ENCODE measurements at regions not wholly inside any gene's neighbourhood (a gene's known extent, or its start where the extent isn't known, plus 50 kb on each side); places are given as distances from the start of the nearest gene placed in this dataset.

- TF ChIP-seq RERE (CRISPR knock-in tag; IDR thresholded peaks at IDR 0.05; ENCODE audit: borderline replicate concordance) (no peak), ZNF121 (CRISPR knock-in tag; conservative IDR thresholded peaks at IDR 0.05) (no peak), HEY1 (CRISPR knock-in tag; IDR thresholded peaks at IDR 0.05; ENCODE audit: borderline replicate concordance) (no peak)
These were observed 81.5 kb downstream of the LYZL1 start (continued) for GRCh38 chr10:29370097-29371092.

GRCh38 chr10:29372920-29373319 lies 84.0 kb downstream of the LYZL1 start:
- ChIA-PET POLR2A (no interaction called here), CTCF (ENCODE audit: low intra/inter-chr PET ratio) (no interaction called here)
- no TSS peak for BruUV-seq (replicated peaks)
- H3K4me2 ChIP-seq (ENCODE audit: insufficient read depth, low read length), result no peak overlapping the region
- ATAC-seq (no peak; the same call in 2 of the 3 replicates), DNase-seq (ENCODE audit: extremely low read depth in 1 of 4, low spot score in 3 of 4) (peak in 1 of 4 experiments; percentile 12), FAIRE-seq (no peak)
- H3K27me3 ChIP-seq (ENCODE audit: control insufficient read depth in 2 of 2, insufficient read depth in 2 of 2, low read length in 2 of 2), result peaks cover 13 to 17% of the 10 kb centered on the region in 2 experiments; a peak in 4 of 5 replicates
- intact Hi-C loops (cut with micrococcal nuclease), result no loop called here
- H3K4me3 ChIP-seq, result no peak overlapping the region
- no peaks in the 10 kb centered on the region for H3K79me2 ChIP-seq (ENCODE audit: control insufficient read depth, insufficient read depth, low read length)
- TF ChIP-seq ZC3H4 (CRISPR knock-in tag; IDR thresholded peaks at IDR 0.05; ENCODE audit: borderline replicate concordance) (no peak), CTBP1 (IDR thresholded peaks at IDR 0.05; ENCODE audit: borderline replicate concordance) (peak; percentile 44; the same call in 1 of the 2 replicates), POLR3A (IDR thresholded peaks at IDR 0.05; ENCODE audit: borderline replicate concordance, extremely low read depth, insufficient read depth, insufficient read length) (no peak), ETV1 (tag; conservative IDR thresholded peaks at IDR 0.05; ENCODE audit: low read depth) (peak; percentile 52; the same call in 1 of the 2 replicates), JUND (IDR thresholded peaks at IDR 0.05; ENCODE audit: borderline replicate concordance, low read depth, low read length) (no peak; the same call in 1 of the 2 replicates), JUND (tag; IDR thresholded peaks at IDR 0.05; ENCODE audit: borderline replicate concordance, low read depth, low read length) (peak; percentile 25; the same call in 1 of the 3 replicates), ATF7 (IDR thresholded peaks at IDR 0.05) (peak; percentile 41; the same call in 1 of the 2 replicates), PYGO2 (tag; IDR thresholded peaks at IDR 0.05) (no peak), E2F5 (CRISPR knock-in tag; IDR thresholded peaks at IDR 0.05) (no peak)
- H2AFZ ChIP-seq (ENCODE audit: low read depth, low read length), result no peak overlapping the region
- H4K20me1 ChIP-seq (replicated peaks; ENCODE audit: control insufficient read depth, insufficient read depth, low read length), result no peaks in the 10 kb centered on the region
- no peaks in the 10 kb centered on the region for H3K9me3 ChIP-seq (replicated peaks; ENCODE audit: control insufficient read depth, insufficient read depth, low read depth, low read length)
- H3K4me1 ChIP-seq (replicated peaks in 1 of 2; ENCODE audit: control insufficient read depth in 2 of 2, insufficient read depth in 2 of 2, low read length in 2 of 2), result no peaks in the 10 kb centered on the region
- in situ Hi-C loops (cut with MboI), result no loop called here
- H3K36me3 ChIP-seq (ENCODE audit: control insufficient read depth, insufficient read depth, low read length), result no peaks in the 10 kb centered on the region
- no peaks in the 10 kb centered on the region for H3K9me1 ChIP-seq (ENCODE audit: control insufficient read depth, insufficient read depth, low read length)
- 0% methylated on average over 5 of the region's 5 CpGs for WGBS (ENCODE audit: insufficient coverage, low coverage, missing lambda C conversion rate)
- no peak overlapping the region for H3K9ac ChIP-seq (ENCODE audit: insufficient read depth in 1 of 2, low read depth in 2 of 2, low read length in 2 of 2)
- H3K27ac ChIP-seq (ENCODE audit: extremely low read depth, low read depth, low read length), result no peak overlapping the region
